Heart left ventricle (tissue), 16 donors: ENCODE measurements at regions not wholly inside any gene's neighbourhood (a gene's known extent, or its start where the extent isn't known, plus 50 kb on each side); places are given as distances from the start of the nearest gene placed in this dataset.

ENCODE experiments used
- ATAC-seq, 4 donors: fragments of 200-7000 bp; cut with Tn5 transposase; one replicate each; pipeline ENCODE4 v1.9.1; 2020 to 2022; ENCODE audit warnings: moderate library complexity in 4 of 4, mild to moderate bottlenecking in 3 of 4, moderate number of reproducible peaks in 1 of 4
- DNase-seq, 5 donors: peaks; one replicate each; pipeline ENCODE4 v3.0.0-alpha.2; 2020
- H3K27ac ChIP-seq, 12 donors: fragments of 200-600 bp; sonication (generic) in 4 of 12; one replicate each; pipeline versions ENCODE4 v1.5.0 to v1.8.0; 2016 to 2022; ENCODE audit warnings: mild to moderate bottlenecking in 2 of 12
- H3K27me3 ChIP-seq, 9 donors: fragments of 200-600 bp; sonication (generic) in 2 of 9; one replicate each; pipeline versions ENCODE4 v1.5.1 to v1.8.0; 2016 to 2022; ENCODE audit warnings: mild to moderate bottlenecking in 3 of 9
- H3K36me3 ChIP-seq, 9 donors: fragments of 200-600 bp; sonication (generic) in 2 of 9; one replicate each; pipeline versions ENCODE4 v1.5.0 to v1.8.0; 2018 to 2022; ENCODE audit warnings: mild to moderate bottlenecking in 2 of 9
- H3K4me1 ChIP-seq, 12 donors: fragments of 200-600 bp; sonication (generic) in 4 of 12; one replicate each; pipeline versions ENCODE4 v1.5.0 to v1.8.0; 2016 to 2022; ENCODE audit warnings: mild to moderate bottlenecking in 3 of 12
- H3K4me3 ChIP-seq, 12 donors: fragments of 200-600 bp; sonication (generic) in 4 of 12; one replicate each; pipeline versions ENCODE4 v1.5.0 to v1.8.0; 2017 to 2022; ENCODE audit warnings: mild to moderate bottlenecking in 9 of 12, moderate library complexity in 4 of 12
- H3K9me3 ChIP-seq, 12 donors: fragments of 200-600 bp; sonication (generic) in 4 of 12; one replicate each; pipeline versions ENCODE4 v1.5.0 to v1.8.0; 2016 to 2022; ENCODE audit warnings: mild to moderate bottlenecking in 1 of 12
- CTCF ChIP-seq, 12 donors: fragments of 200-600 bp; sonication (generic) in 4 of 12; IDR thresholded peaks; one replicate each; pipeline versions ENCODE4 v1.5.0 to v1.8.0; 2018 to 2022; ENCODE audit warnings: antibody characterized with exemption in 12 of 12, mild to moderate bottlenecking in 5 of 12
- POLR2A ChIP-seq, 2 donors: fragments of 450-650 bp; IDR thresholded peaks; one replicate each; pipeline ENCODE4 v1.6.1; 2017; ENCODE audit warnings: antibody characterized with exemption in 2 of 2, mild to moderate bottlenecking in 2 of 2, moderate library complexity in 2 of 2
- WGBS, 4 donors: extraction: QIAGEN DNeasy Blood & Tissue Kit in 2 of 4; methylation state at CpG; one replicate each; pipeline versions ENCODE4 v1.1.5 to v1.1.7; 2013 to 2018; 5-methylcytosine and 5-hydroxymethylcytosine counted together
- intact Hi-C, 10 donors: fragments of 100-400 bp; cut with DNase I; formaldehyde crosslinking; loops; one replicate each; pipeline versions ENCODE4 v1.11.1 to v1.14.2; 2022
- donor health status: ischemic (EF 13 %, LVEDD 7.1; RV severe dilation, severe dysfunction).
- donor health status: healthy with polysubstance abuse.
- donor health status: DM: no; HTN: yes; CAD: no.
- donor health status: DM: no; HTN: no; CAD: no.
- donor health status: ischemic (EF 25% LVEDD 6.9; RV normal size, moderate dysfunction).
- donor health status: ischemic (EF 25% LVEDD 5.7; RV mildly dilated, moderate dysfunction).
- donor health status: healthy.
- donor health status: DM: yes; HTN: yes; CAD: no.
- donor health status: ischemic (EF 35%, LVEDD 5.7; RV mildly dilated, moderate dysfunction).
- donor health status: nonischemic (EF 11% LVEDD 7.7; RV severe dilation, severe dysfunction).
- donor health status: DM: yes; HTN: yes; CAD: no.
- donor health status: PGD.
- donor health status: ischemic (EF 29% LVEDD 5.4; RV normal size, mild dysfunction).
- donor health status: nonischemic (EF 23%, LVEDD 6.1; RV moderate dilation, normal function).

DNA sequence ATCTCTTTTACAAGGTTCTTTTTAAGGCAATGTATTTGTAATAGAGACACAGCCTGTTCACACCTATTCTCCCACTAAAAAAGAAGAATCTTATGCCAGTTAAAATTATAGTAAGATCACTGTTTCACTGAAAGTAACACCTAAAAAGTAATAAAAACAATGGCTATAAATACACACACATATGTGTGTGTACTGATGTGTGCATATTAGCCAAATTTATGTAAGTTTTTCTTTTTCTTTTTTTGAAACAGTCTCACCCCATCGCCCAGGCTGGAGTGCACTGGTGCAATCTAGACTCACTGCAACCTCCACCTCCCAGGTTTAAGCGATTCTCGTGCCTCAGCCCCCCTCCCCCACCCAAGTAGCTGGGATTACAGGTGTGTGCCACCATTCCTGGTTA, 56.8 kb upstream of the SLC30A10 start:
- Histone ChIP-seq H3K27ac (no peak overlapping the region), H3K27me3 (no peaks in the 10 kb centered on the region), H3K9me3 (no peaks in the 10 kb centered on the region), H3K36me3 (peaks cover 0 to 90% (median 83%) of the 10 kb centered on the region in 9 donors), H3K4me1 (peaks cover 0 to 6% (median 0%) of the 10 kb centered on the region in 12 donors), H3K4me3 (no peak overlapping the region)
- 93 to 99% (median 94%) methylated on average over 3 of the region's 3 CpGs for WGBS, 4 donors
- no peak for ATAC-seq
- DNase-seq = no peak
- TF ChIP-seq POLR2A (IDR thresholded peaks at IDR 0.05) = no peak
- TF ChIP-seq CTCF (IDR thresholded peaks at IDR 0.05) = no peak
- intact Hi-C loops = no loop called here
